K562 (cell line): ENCODE measurements at regions not wholly inside any gene's neighbourhood (a gene's known extent, or its start where the extent isn't known, plus 50 kb on each side); places are given as distances from the start of the nearest gene placed in this dataset.

Experiments used
- AFF4 ChIP-seq: sonication (generic); formaldehyde crosslinking; IDR thresholded peaks from 2 replicates; pipeline ENCODE4 v1.8.0; 2023; ENCODE audit warnings: mild to moderate bottlenecking, missing genetic modification reagents
- CBFA2T2 ChIP-seq: fragments of 450-650 bp; conservative IDR thresholded peaks from 2 replicates; pipeline ENCODE4 v1.6.1; 2017; ENCODE audit warnings: mild to moderate bottlenecking
- CBX1 ChIP-seq: sonication (generic); IDR thresholded peaks from 2 replicates; pipeline ENCODE4 v1.6.1; 2016; ENCODE audit warnings: antibody characterized with exemption, low read depth, mild to moderate bottlenecking
- CC2D1A ChIP-seq: fragments of 450-650 bp; IDR thresholded peaks from 2 replicates; pipeline ENCODE4 v1.6.1; 2017; ENCODE audit warnings: mild to moderate bottlenecking
- CHCHD3 ChIP-seq: fragments of 250-450 bp; sonication (Bioruptor Pico); IDR thresholded peaks from 2 replicates; pipeline ENCODE4 v2.1.2; 2022; ENCODE audit warnings: mild to moderate bottlenecking
- GATAD2B ChIP-seq: fragments of 450-650 bp; IDR thresholded peaks from 2 replicates; pipeline ENCODE4 v1.6.1; 2017; ENCODE audit warnings: mild to moderate bottlenecking, borderline replicate concordance
- MEIS2 ChIP-seq: fragments of 450-650 bp; IDR thresholded peaks from 2 replicates; pipeline ENCODE4 v1.6.1; 2014; ENCODE audit warnings: mild to moderate bottlenecking; ENCODE audit not compliant: partially characterized antibody
- PKNOX1 ChIP-seq: fragments of 450-650 bp; IDR thresholded peaks from 2 replicates; pipeline ENCODE4 v1.6.1; 2016
- PRPF4 ChIP-seq: fragments of 200-400 bp; formaldehyde crosslinking; IDR thresholded peaks from one replicate; pipeline ENCODE4 v1.6.1; 2017; ENCODE audit warnings: low read length, low read depth, mild to moderate bottlenecking; ENCODE audit not compliant: insufficient read depth, poor library complexity, severe bottlenecking
- RBM34 ChIP-seq: fragments of 200-400 bp; formaldehyde crosslinking; IDR thresholded peaks from 2 replicates; pipeline ENCODE4 v1.6.1; 2018; ENCODE audit warnings: low read length, borderline replicate concordance; ENCODE audit not compliant: insufficient read depth
- RNF2 ChIP-seq: sonication (generic); IDR thresholded peaks from 2 replicates; pipeline ENCODE4 v1.6.1; 2016
- SMARCE1 ChIP-seq: fragments of 450-650 bp; IDR thresholded peaks from 2 replicates; pipeline ENCODE4 v1.7.1; 2016; ENCODE audit warnings: mild to moderate bottlenecking
- SRSF1 ChIP-seq: fragments of 200-400 bp; formaldehyde crosslinking; IDR thresholded peaks from 2 replicates; pipeline ENCODE4 v1.6.1; 2017; ENCODE audit warnings: mild to moderate bottlenecking, low read depth, low read length, moderate library complexity
- TCF3 ChIP-seq: sonication (generic); formaldehyde crosslinking; IDR thresholded peaks from 2 replicates; pipeline ENCODE4 v1.4.0; 2020; ENCODE audit warnings: mild to moderate bottlenecking, missing genetic modification reagents
- TEAD4 ChIP-seq, 2 experiments: sonication (generic) in 1 of 2; formaldehyde crosslinking in 1 of 2; IDR thresholded peaks; 2 replicates each; pipeline versions ENCODE4 v1.6.1 to v1.8.0; 2012 to 2022; ENCODE audit warnings: borderline replicate concordance in 1 of 2, inconsistent platforms in 1 of 2, low read length in 1 of 2, mild to moderate bottlenecking in 1 of 2, missing genetic modification reagents in 1 of 2
- ZNF263 ChIP-seq: sonication (generic); formaldehyde crosslinking; IDR thresholded peaks from 2 replicates; pipeline ENCODE4 v1.8.0; 2022; ENCODE audit warnings: mild to moderate bottlenecking, missing genetic modification reagents, borderline replicate concordance
- ZNF589 ChIP-seq: fragments of 200-800 bp; sonication (Bioruptor generic); IDR thresholded peaks from 2 replicates; pipeline ENCODE4 v1.6.1; 2016; ENCODE audit warnings: low read depth, missing genetic modification characterization, missing compliant biosample characterization
- TF ChIP-seq, protein P1 (sequence below): fragments of 450-650 bp; formaldehyde crosslinking; IDR thresholded peaks from 2 replicates; pipeline ENCODE4 v1.4.0; 2022; ENCODE audit warnings: missing genetic modification characterization
- TF ChIP-seq, protein P2 (sequence below): fragments of 450-650 bp; formaldehyde crosslinking; conservative IDR thresholded peaks from 2 replicates; pipeline ENCODE4 v1.4.0; 2022; ENCODE audit warnings: mild to moderate bottlenecking, missing genetic modification characterization
- TF ChIP-seq, protein P3 (sequence below): IDR thresholded peaks from 2 replicates; pipeline ENCODE4 v1.6.1; 2014; ENCODE audit warnings: antibody characterized with exemption

DNA sequence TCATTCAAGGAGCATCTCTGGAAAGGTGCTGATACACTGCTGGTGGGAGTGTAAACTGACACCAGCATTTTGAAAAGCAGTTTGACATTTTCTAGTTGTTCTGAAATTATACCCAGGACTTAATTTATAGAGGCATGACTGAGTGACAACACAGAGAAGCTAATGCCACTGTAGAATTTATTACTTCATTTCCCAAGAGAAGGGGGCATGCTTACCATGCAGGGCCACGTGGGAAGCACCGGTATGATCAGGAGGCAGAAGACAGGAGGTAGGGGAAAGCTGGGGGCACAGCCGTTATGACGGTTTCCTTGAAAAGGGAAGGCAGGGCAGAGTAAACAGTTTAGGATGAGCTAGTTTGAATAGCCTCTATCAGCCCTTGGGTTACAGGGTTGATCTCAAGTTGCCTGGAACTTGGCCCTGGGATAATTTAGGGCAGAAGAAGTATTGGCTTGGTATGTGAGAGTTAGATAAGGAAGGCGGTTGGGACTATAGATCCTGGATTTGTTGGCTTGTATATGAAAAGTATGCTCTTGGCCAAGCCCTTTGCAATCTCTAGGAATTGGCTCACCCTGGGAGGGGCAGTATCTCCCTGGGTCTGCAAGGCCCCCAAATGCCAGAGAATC, 305.7 kb downstream of the ENC1 start (continued):
- TF ChIP-seq, protein P1, sequence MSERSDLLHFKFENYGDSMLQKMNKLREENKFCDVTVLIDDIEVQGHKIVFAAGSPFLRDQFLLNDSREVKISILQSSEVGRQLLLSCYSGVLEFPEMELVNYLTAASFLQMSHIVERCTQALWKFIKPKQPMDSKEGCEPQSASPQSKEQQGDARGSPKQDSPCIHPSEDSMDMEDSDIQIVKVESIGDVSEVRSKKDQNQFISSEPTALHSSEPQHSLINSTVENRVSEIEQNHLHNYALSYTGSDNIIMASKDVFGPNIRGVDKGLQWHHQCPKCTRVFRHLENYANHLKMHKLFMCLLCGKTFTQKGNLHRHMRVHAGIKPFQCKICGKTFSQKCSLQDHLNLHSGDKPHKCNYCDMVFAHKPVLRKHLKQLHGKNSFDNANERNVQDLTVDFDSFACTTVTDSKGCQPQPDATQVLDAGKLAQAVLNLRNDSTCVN (CRISPR knock-in tag) = no peak
- TF ChIP-seq ZNF589 (CRISPR knock-in tag) (0 out of 2 replicates have a peak, but pooled peaks have one; percentile 16), AFF4 (no peak), SRSF1 (no peak), ZNF263 (peak; percentile 34; the same call in 1 of the 2 replicates), RNF2 (no peak), CHCHD3 (CRISPR knock-in tag) (no peak), SMARCE1 (peak; percentile 20; the same call in 1 of the 2 replicates), CBX1 (no peak), RBM34 (no peak), MEIS2 (peak; percentile 71), PRPF4 (no peak), TEAD4 (IDR thresholded peaks at IDR 0.05; ENCODE audit: low read length) (peak; percentile 78), TEAD4 (CRISPR knock-in tag; IDR thresholded peaks at IDR 0.05; ENCODE audit: borderline replicate concordance) (no peak), TCF3 (CRISPR knock-in tag) (peak; percentile 77), CBFA2T2 (peak; percentile 72), GATAD2B (no peak), PKNOX1 (peak; percentile 23; the same call in 1 of the 2 replicates), CC2D1A (0 out of 2 replicates have a peak, but pooled peaks have one; percentile 14)
- TF ChIP-seq, protein P2, sequence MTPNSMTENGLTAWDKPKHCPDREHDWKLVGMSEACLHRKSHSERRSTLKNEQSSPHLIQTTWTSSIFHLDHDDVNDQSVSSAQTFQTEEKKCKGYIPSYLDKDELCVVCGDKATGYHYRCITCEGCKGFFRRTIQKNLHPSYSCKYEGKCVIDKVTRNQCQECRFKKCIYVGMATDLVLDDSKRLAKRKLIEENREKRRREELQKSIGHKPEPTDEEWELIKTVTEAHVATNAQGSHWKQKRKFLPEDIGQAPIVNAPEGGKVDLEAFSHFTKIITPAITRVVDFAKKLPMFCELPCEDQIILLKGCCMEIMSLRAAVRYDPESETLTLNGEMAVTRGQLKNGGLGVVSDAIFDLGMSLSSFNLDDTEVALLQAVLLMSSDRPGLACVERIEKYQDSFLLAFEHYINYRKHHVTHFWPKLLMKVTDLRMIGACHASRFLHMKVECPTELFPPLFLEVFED (CRISPR knock-in tag) = no peak
- TF ChIP-seq, protein P3, sequence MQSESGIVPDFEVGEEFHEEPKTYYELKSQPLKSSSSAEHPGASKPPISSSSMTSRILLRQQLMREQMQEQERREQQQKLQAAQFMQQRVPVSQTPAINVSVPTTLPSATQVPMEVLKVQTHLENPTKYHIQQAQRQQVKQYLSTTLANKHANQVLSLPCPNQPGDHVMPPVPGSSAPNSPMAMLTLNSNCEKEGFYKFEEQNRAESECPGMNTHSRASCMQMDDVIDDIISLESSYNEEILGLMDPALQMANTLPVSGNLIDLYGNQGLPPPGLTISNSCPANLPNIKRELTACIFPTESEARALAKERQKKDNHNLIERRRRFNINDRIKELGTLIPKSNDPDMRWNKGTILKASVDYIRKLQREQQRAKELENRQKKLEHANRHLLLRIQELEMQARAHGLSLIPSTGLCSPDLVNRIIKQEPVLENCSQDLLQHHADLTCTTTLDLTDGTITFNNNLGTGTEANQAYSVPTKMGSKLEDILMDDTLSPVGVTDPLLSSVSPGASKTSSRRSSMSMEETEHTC = no peak
